ENCODE measurements at regions not wholly inside any gene's neighbourhood (a gene's known extent, or its start where the extent isn't known, plus 50 kb on each side); places are given as distances from the start of the nearest gene placed in this dataset.

DNA sequence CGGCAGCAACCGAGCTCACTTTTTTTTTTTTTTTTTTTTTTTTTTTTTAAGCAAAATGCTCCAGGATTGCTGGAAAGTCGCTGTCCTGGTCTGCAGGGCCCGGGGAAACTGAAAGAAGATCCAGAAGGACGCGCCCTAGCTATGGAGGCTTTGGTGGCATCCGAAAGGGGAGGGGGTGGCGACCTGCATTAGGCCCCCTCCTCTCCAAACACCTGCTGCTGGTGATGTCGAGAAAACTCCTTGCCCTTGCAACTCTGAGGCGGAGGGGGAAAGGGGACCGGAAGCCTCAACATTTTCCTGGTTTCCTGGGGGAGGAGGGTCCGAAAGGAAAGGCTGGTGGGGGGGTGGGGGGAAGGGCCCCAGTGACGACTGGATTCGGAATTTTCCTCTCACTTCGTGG lies 421.1 kb downstream of the VRK1 start:
- TF ChIP-seq, protein P1, sequence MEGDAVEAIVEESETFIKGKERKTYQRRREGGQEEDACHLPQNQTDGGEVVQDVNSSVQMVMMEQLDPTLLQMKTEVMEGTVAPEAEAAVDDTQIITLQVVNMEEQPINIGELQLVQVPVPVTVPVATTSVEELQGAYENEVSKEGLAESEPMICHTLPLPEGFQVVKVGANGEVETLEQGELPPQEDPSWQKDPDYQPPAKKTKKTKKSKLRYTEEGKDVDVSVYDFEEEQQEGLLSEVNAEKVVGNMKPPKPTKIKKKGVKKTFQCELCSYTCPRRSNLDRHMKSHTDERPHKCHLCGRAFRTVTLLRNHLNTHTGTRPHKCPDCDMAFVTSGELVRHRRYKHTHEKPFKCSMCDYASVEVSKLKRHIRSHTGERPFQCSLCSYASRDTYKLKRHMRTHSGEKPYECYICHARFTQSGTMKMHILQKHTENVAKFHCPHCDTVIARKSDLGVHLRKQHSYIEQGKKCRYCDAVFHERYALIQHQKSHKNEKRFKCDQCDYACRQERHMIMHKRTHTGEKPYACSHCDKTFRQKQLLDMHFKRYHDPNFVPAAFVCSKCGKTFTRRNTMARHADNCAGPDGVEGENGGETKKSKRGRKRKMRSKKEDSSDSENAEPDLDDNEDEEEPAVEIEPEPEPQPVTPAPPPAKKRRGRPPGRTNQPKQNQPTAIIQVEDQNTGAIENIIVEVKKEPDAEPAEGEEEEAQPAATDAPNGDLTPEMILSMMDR (IDR thresholded peaks at IDR 0.05; ENCODE audit: low read depth, low read length): no peak
- TF ChIP-seq, protein P2, sequence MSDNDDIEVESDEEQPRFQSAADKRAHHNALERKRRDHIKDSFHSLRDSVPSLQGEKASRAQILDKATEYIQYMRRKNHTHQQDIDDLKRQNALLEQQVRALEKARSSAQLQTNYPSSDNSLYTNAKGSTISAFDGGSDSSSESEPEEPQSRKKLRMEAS (IDR thresholded peaks at IDR 0.05; ENCODE audit: low read depth, low read length): no peak
- no peak for TF ChIP-seq POLR2A (IDR thresholded peaks at IDR 0.05; ENCODE audit: extremely low read depth, insufficient read length)
- TF ChIP-seq MYC (IDR thresholded peaks at IDR 0.05; ENCODE audit: low read depth, low read length): no peak

Measured in NB4 (cell line).